PC-9 (cell line): ENCODE measurements at regions not wholly inside any gene's neighbourhood (a gene's known extent, or its start where the extent isn't known, plus 50 kb on each side); places are given as distances from the start of the nearest gene placed in this dataset.

Experiments used
- BruUV-seq: library from RNA; stranded (reverse); fragments of 400-500 nt; replicated peaks from 2 replicates; lab custom pipeline; 2021; lab: Mats Ljungman, UMichigan
- CTCF ChIA-PET: fragments of 300-600 bp; sonication (Branson Sonifier 250); formaldehyde crosslinking; loops from one replicate; lab custom pipeline; 2022; ENCODE audit warnings: antibody characterized with exemption; lab: Charles Lee
- POLR2A ChIA-PET: fragments of 300-600 bp; sonication (Branson Sonifier 250); formaldehyde crosslinking; loops from one replicate; lab custom pipeline; 2022; ENCODE audit warnings: antibody characterized with exemption; ENCODE audit not compliant: unreplicated experiment; lab: Charles Lee
- DNase-seq, 2 experiments: peaks; one replicate each; pipeline versions ENCODE4 v3.0.0 to v3.0.0-alpha.2; 2015 to 2022; ENCODE audit warnings: mixed read lengths in 1 of 2
- H2AFZ ChIP-seq: fragments of 200-600 bp; sonication (generic); 2 replicates; pipeline ENCODE4 v1.8.1; 2017; ENCODE audit warnings: antibody characterized with exemption
- H3F3A ChIP-seq: fragments of 200-600 bp; sonication (generic); 2 replicates; pipeline ENCODE4 v1.8.1; 2017; ENCODE audit warnings: antibody characterized with exemption, mild to moderate bottlenecking, low read depth; ENCODE audit not compliant: insufficient read depth
- H3K27ac ChIP-seq: fragments of 200-600 bp; sonication (generic); 2 replicates; pipeline ENCODE4 v1.6.1; 2016; ENCODE audit warnings: mixed run types
- H3K27me3 ChIP-seq: fragments of 200-600 bp; sonication (generic); 2 replicates; pipeline ENCODE4 v1.6.1; 2016; ENCODE audit warnings: low read depth, mixed run types; ENCODE audit not compliant: insufficient read depth
- H3K36me3 ChIP-seq: fragments of 200-600 bp; sonication (generic); 2 replicates; pipeline ENCODE4 v1.6.1; 2016; ENCODE audit warnings: low read depth, mixed run types
- H3K4me1 ChIP-seq: fragments of 200-600 bp; sonication (generic); replicated peaks from 2 replicates; pipeline ENCODE4 v1.6.1; 2016; ENCODE audit warnings: mixed run types; ENCODE audit not compliant: insufficient read depth
- H3K4me2 ChIP-seq: fragments of 200-600 bp; sonication (generic); 2 replicates; pipeline ENCODE4 v1.6.1; 2017; ENCODE audit warnings: mixed run types
- H3K4me3 ChIP-seq: fragments of 200-600 bp; sonication (generic); 2 replicates; pipeline ENCODE4 v1.6.1; 2016; ENCODE audit warnings: mixed run types
- H3K79me2 ChIP-seq: fragments of 200-600 bp; sonication (generic); 2 replicates; pipeline ENCODE4 v1.6.1; 2017; ENCODE audit warnings: low read depth, mixed run types
- H3K9me2 ChIP-seq: fragments of 200-600 bp; sonication (generic); 2 replicates; pipeline ENCODE4 v1.8.1; 2017; ENCODE audit warnings: mild to moderate bottlenecking; ENCODE audit not compliant: insufficient read depth
- H3K9me3 ChIP-seq: fragments of 200-600 bp; sonication (generic); 2 replicates; pipeline ENCODE4 v1.8.1; 2016; ENCODE audit warnings: low read depth; ENCODE audit not compliant: insufficient read depth
- H4K20me1 ChIP-seq: fragments of 200-600 bp; sonication (generic); 2 replicates; pipeline ENCODE4 v1.8.1; 2017; ENCODE audit not compliant: insufficient read depth
- EZH2 ChIP-seq: fragments of 200-600 bp; sonication (generic); IDR thresholded peaks from 2 replicates; pipeline ENCODE4 v1.8.0; 2017; ENCODE audit warnings: antibody characterized with exemption, low read depth
- intact Hi-C: fragments of 100-400 bp; cut with micrococcal nuclease; formaldehyde crosslinking; loops from one replicate; pipeline ENCODE4 v1.10.0; 2022; ENCODE audit not compliant: unreplicated experiment
- TF ChIP-seq, protein P1 (sequence below): fragments of 200-600 bp; sonication (generic); conservative IDR thresholded peaks from 2 replicates; pipeline ENCODE4 v1.6.1; 2017; ENCODE audit warnings: mixed run types, antibody characterized with exemption, mild to moderate bottlenecking, moderate library complexity

DNA sequence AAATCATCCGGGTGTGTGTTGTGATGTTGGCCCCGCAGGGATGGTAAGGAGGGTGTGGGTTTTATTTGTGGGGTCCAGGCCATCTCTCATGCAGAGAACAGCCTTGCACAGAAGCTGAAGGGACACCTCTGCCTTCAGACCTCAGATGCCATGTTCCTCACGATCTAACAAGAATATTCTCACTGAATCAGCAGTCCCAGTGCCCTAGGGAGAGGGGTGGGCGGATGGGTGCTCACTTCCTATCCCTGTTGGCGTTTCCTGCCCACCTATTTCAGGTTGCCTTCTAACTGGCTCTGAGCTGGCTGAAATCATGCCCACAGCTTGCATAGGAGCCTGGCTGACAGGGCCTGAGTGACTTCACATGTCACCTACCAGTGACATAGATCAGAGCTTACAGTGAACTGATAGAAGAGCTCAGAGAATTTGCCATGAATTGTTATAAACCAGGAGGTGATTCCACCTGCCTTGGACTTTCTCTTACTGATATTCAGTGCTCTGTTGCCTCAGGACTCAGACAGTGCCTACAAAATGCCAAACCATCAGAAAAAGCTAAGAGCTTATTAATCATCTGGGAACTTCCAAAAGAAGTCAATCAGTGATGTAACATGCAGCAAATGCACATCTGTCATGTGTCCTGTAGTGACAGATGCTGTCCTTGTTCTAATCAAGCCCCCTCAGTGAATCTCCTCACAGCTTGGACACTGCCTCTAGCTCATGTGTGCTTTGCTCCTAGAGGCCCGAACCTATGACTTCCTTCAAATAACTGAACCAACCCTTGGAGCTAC, 186.8 kb upstream of the ADRA1D start:
- POLR2A ChIA-PET = no interaction called here
- no peak overlapping the region for H3K4me2 ChIP-seq
- no peaks in the 10 kb centered on the region for H3F3A ChIP-seq
- H3K27me3 ChIP-seq = no peaks in the 10 kb centered on the region
- H3K27ac ChIP-seq = no peak overlapping the region
- TF ChIP-seq EZH2 = no peak
- TF ChIP-seq, protein P1, sequence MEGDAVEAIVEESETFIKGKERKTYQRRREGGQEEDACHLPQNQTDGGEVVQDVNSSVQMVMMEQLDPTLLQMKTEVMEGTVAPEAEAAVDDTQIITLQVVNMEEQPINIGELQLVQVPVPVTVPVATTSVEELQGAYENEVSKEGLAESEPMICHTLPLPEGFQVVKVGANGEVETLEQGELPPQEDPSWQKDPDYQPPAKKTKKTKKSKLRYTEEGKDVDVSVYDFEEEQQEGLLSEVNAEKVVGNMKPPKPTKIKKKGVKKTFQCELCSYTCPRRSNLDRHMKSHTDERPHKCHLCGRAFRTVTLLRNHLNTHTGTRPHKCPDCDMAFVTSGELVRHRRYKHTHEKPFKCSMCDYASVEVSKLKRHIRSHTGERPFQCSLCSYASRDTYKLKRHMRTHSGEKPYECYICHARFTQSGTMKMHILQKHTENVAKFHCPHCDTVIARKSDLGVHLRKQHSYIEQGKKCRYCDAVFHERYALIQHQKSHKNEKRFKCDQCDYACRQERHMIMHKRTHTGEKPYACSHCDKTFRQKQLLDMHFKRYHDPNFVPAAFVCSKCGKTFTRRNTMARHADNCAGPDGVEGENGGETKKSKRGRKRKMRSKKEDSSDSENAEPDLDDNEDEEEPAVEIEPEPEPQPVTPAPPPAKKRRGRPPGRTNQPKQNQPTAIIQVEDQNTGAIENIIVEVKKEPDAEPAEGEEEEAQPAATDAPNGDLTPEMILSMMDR = no peak
- no peaks in the 10 kb centered on the region for H3K9me2 ChIP-seq
- intact Hi-C loops = no loop called here
- no peaks in the 10 kb centered on the region for H4K20me1 ChIP-seq
- H2AFZ ChIP-seq = no peak overlapping the region
- no peaks in the 10 kb centered on the region for H3K79me2 ChIP-seq
- no TSS peak for BruUV-seq
- no peaks in the 10 kb centered on the region for H3K9me3 ChIP-seq
- H3K36me3 ChIP-seq = no peaks in the 10 kb centered on the region
- CTCF ChIA-PET = no interaction called here
- H3K4me1 ChIP-seq = no peaks in the 10 kb centered on the region
- no peak for DNase-seq
- H3K4me3 ChIP-seq = no peak overlapping the region

DNA sequence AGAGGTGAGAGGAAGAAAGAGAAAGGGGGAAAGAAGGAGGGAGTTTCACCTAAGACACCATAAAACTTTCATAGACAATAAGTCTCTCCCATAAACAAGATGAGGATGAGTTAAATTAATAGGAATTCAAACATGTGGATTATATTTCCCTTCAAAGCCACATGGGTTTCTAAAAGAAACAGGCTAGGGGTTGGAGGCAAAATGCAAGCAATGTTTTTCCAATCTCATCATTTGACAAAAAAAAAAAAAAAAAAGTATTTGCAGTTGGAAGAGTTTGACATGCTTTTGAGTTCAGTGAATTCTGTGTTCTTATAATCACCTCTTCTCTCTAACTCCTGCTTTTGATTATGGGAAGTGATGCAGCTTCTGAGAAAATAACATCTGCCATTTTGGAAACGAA, 186.1 kb upstream of the ADRA1D start:
- no peak overlapping the region for H3K4me2 ChIP-seq
- DNase-seq = no peak
- H3K36me3 ChIP-seq = no peaks in the 10 kb centered on the region
- no peaks in the 10 kb centered on the region for H3K9me2 ChIP-seq
- no peaks in the 10 kb centered on the region for H3K4me1 ChIP-seq
- no peak for TF ChIP-seq EZH2
- TF ChIP-seq, protein P1 = no peak
- BruUV-seq = no TSS peak
- no peak overlapping the region for H3K27ac ChIP-seq
- H3F3A ChIP-seq = no peaks in the 10 kb centered on the region
- no peaks in the 10 kb centered on the region for H3K79me2 ChIP-seq
- no peak overlapping the region for H2AFZ ChIP-seq
- intact Hi-C loops = no loop called here
- POLR2A ChIA-PET = no interaction called here
- H3K9me3 ChIP-seq = no peaks in the 10 kb centered on the region
- no peaks in the 10 kb centered on the region for H3K27me3 ChIP-seq
- H3K4me3 ChIP-seq = no peak overlapping the region
- H4K20me1 ChIP-seq = no peaks in the 10 kb centered on the region
- CTCF ChIA-PET = no interaction called here

DNA sequence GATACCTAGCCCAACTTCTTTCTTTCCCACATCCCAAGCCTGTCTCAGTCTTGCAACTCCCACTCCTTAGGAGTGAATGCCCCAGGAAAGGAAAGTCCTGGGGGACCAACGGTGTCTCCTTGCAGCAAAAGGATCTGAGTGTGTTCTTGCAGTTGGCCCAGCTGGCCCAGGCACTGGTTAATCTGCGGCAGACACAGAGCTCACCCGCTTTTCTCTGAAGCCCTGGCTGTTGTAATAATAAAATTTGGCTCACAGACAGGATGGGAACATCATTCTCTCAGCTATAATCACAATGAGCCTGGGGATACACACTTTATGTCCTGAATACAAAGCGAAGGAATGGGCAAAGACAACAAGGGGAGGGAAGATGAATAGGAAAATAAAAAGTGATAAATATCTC, 185.6 kb upstream of the ADRA1D start:
- H3K9me3 ChIP-seq = no peaks in the 10 kb centered on the region
- no peaks in the 10 kb centered on the region for H3F3A ChIP-seq
- H2AFZ ChIP-seq = no peak overlapping the region
- no peak overlapping the region for H3K4me3 ChIP-seq
- H3K27me3 ChIP-seq = no peaks in the 10 kb centered on the region
- intact Hi-C loops = no loop called here
- BruUV-seq = no TSS peak
- H3K27ac ChIP-seq = no peak overlapping the region
- ChIA-PET CTCF (no interaction called here), POLR2A (no interaction called here)
- no peaks in the 10 kb centered on the region for H3K36me3 ChIP-seq
- no peaks in the 10 kb centered on the region for H3K4me1 ChIP-seq
- no peaks in the 10 kb centered on the region for H3K9me2 ChIP-seq
- TF ChIP-seq EZH2 = no peak
- TF ChIP-seq, protein P1 = no peak
- H4K20me1 ChIP-seq = no peaks in the 10 kb centered on the region
- no peak for DNase-seq
- no peak overlapping the region for H3K4me2 ChIP-seq
- H3K79me2 ChIP-seq = no peaks in the 10 kb centered on the region
